ENCODE measurements at regions not wholly inside any gene's neighbourhood (a gene's known extent, or its start where the extent isn't known, plus 50 kb on each side); places are given as distances from the start of the nearest gene placed in this dataset.

GRCh38 chr22:34960005-34960404 is 106.0 kb upstream of the ISX start:
- intact Hi-C loops (cut with micrococcal nuclease) = no loop called here
- ChIA-PET POLR2A (interaction anchor here (0.5 kb wide), 1 partner anchor 560 kb away, joined by 3 read pairs; no protein-coding TSS in a partner anchor), CTCF (no interaction called here)
- Mint-ChIP-seq H3K36me3 (ENCODE audit: low read depth) (no peaks in the 10 kb centered on the region), H3K9me3 (no peaks in the 10 kb centered on the region), H3K4me3 (no peak overlapping the region), H3K27ac (no peak overlapping the region), H3K27me3 (no peaks in the 10 kb centered on the region), H3K4me1 (ENCODE audit: low read depth) (no peaks in the 10 kb centered on the region)
- TF ChIP-seq CTCF (IDR thresholded peaks at IDR 0.05) = no peak
- no peak for ATAC-seq
- no peak for DNase-seq

GRCh38 chr22:34966980-34967565 is 98.9 kb upstream of the ISX start:
- Mint-ChIP-seq H3K4me3 (no peak overlapping the region), H3K9me3 (no peaks in the 10 kb centered on the region), H3K27me3 (no peaks in the 10 kb centered on the region), H3K4me1 (ENCODE audit: low read depth) (no peaks in the 10 kb centered on the region), H3K36me3 (ENCODE audit: low read depth) (no peaks in the 10 kb centered on the region), H3K27ac (no peak overlapping the region)
- POLR2A ChIA-PET = no interaction called here
- CTCF ChIA-PET = no interaction called here
- ATAC-seq (no peak), DNase-seq (no peak)
- TF ChIP-seq CTCF (IDR thresholded peaks at IDR 0.05) = no peak
- intact Hi-C loops (cut with micrococcal nuclease) = no loop called here

GRCh38 chr22:34969001-34969790 is 96.8 kb upstream of the ISX start:
- Mint-ChIP-seq H3K36me3 (ENCODE audit: low read depth) (no peaks in the 10 kb centered on the region), H3K27ac (no peak overlapping the region), H3K9me3 (no peaks in the 10 kb centered on the region), H3K4me3 (no peak overlapping the region), H3K4me1 (ENCODE audit: low read depth) (no peaks in the 10 kb centered on the region), H3K27me3 (no peaks in the 10 kb centered on the region)
- no peak for TF ChIP-seq CTCF (IDR thresholded peaks at IDR 0.05)
- POLR2A ChIA-PET = no interaction called here
- CTCF ChIA-PET = no interaction called here
- no peak for ATAC-seq
- DNase-seq = no peak
- intact Hi-C loops (cut with micrococcal nuclease) = no loop called here

GRCh38 chr22:34971456-34971855 is 94.5 kb upstream of the ISX start:
- Mint-ChIP-seq H3K27ac (no peak overlapping the region), H3K4me1 (ENCODE audit: low read depth) (no peaks in the 10 kb centered on the region), H3K9me3 (peaks cover 2% of the 10 kb centered on the region), H3K27me3 (no peaks in the 10 kb centered on the region), H3K4me3 (no peak overlapping the region), H3K36me3 (ENCODE audit: low read depth) (no peaks in the 10 kb centered on the region)
- no peak for TF ChIP-seq CTCF (IDR thresholded peaks at IDR 0.05)
- intact Hi-C loops (cut with micrococcal nuclease) = no loop called here
- ATAC-seq (no peak), DNase-seq (no peak)
- POLR2A ChIA-PET = no interaction called here
- CTCF ChIA-PET = no interaction called here

- no peak for TF ChIP-seq CTCF (IDR thresholded peaks at IDR 0.05)
- H3K9me3 Mint-ChIP-seq = peaks cover 2% of the 10 kb centered on the region
- intact Hi-C loops (cut with micrococcal nuclease) = no loop called here
- no peaks in the 10 kb centered on the region for H3K36me3 Mint-ChIP-seq (ENCODE audit: low read depth)
- DNase-seq (no peak), ATAC-seq (no peak)
- POLR2A ChIA-PET = no interaction called here
- CTCF ChIA-PET = no interaction called here
- no peak overlapping the region for H3K4me3 Mint-ChIP-seq
- no peaks in the 10 kb centered on the region for H3K27me3 Mint-ChIP-seq
- no peak overlapping the region for H3K27ac Mint-ChIP-seq
- no peaks in the 10 kb centered on the region for H3K4me1 Mint-ChIP-seq (ENCODE audit: low read depth)
These were observed 93.6 kb upstream of the ISX start for GRCh38 chr22:34972191-34972897.
